HG03066 (cell line): ENCODE measurements at regions not wholly inside any gene's neighbourhood (a gene's known extent, or its start where the extent isn't known, plus 50 kb on each side); places are given as distances from the start of the nearest gene placed in this dataset.

Source experiments
- ATAC-seq: cut with Tn5 transposase; IDR thresholded peaks from one replicate; pipeline ENCODE4 v1.9.1; 2021; ENCODE audit warnings: low read depth; ENCODE audit not compliant: unreplicated experiment

- no peak for ATAC-seq
Observed at GRCh38 chr1:221944247-221944870, 202.5 kb upstream of the DUSP10 start.

GRCh38 chr1:221940631-221941030 lies 198.7 kb upstream of the DUSP10 start:
- no peak for ATAC-seq

GRCh38 chr1:221939607-221940006 lies 197.7 kb upstream of the DUSP10 start:
- ATAC-seq, result peak; percentile 74

GRCh38 chr1:221937155-221937953 lies 195.5 kb upstream of the DUSP10 start:
- peak; percentile 41 for ATAC-seq

- ATAC-seq, result no peak
Observed at GRCh38 chr1:221933814-221934213, 191.9 kb upstream of the DUSP10 start.

- ATAC-seq, result no peak
Observed at GRCh38 chr1:221926441-221926840, 184.6 kb upstream of the DUSP10 start.

- ATAC-seq, result no peak
Observed at GRCh38 chr1:221925947-221926346, 184.1 kb upstream of the DUSP10 start.

- no peak for ATAC-seq
Observed at GRCh38 chr1:221923929-221924598, 182.2 kb upstream of the DUSP10 start.

GRCh38 chr1:221921936-221922335 lies 180.0 kb upstream of the DUSP10 start:
- no peak for ATAC-seq

- ATAC-seq, result no peak
Observed at GRCh38 chr1:221919743-221920142, 177.9 kb upstream of the DUSP10 start.

- no peak for ATAC-seq
Observed at GRCh38 chr1:221919341-221919740, 177.5 kb upstream of the DUSP10 start.

GRCh38 chr1:221916176-221916575 lies 174.3 kb upstream of the DUSP10 start:
- ATAC-seq, result no peak

GRCh38 chr1:221915764-221916163 lies 173.9 kb upstream of the DUSP10 start:
- ATAC-seq, result no peak

- no peak for ATAC-seq
Observed at GRCh38 chr1:221913351-221913892, 171.5 kb upstream of the DUSP10 start.

- ATAC-seq, result no peak
Observed at GRCh38 chr1:221912230-221912629, 170.3 kb upstream of the DUSP10 start.

- ATAC-seq, result no peak
Observed at GRCh38 chr1:221911714-221912113, 169.8 kb upstream of the DUSP10 start.

- no peak for ATAC-seq
Observed at GRCh38 chr1:221910222-221910621, 168.3 kb upstream of the DUSP10 start.

- ATAC-seq, result no peak
Observed at GRCh38 chr1:221908573-221908972, 166.7 kb upstream of the DUSP10 start.

GRCh38 chr1:221907166-221907932 lies 165.5 kb upstream of the DUSP10 start:
- ATAC-seq, result no peak

GRCh38 chr1:221905802-221906201 lies 163.9 kb upstream of the DUSP10 start:
- ATAC-seq, result no peak

GRCh38 chr1:221904319-221904718 lies 162.4 kb upstream of the DUSP10 start:
- ATAC-seq, result no peak
